Endothelial cell of umbilical vein (primary cell): ENCODE measurements at regions not wholly inside any gene's neighbourhood (a gene's known extent, or its start where the extent isn't known, plus 50 kb on each side); places are given as distances from the start of the nearest gene placed in this dataset.

Source experiments
- CTCF ChIP-seq, 2 donors: IDR thresholded peaks; 1 replicate in 1 of 2; 2 replicates in 1 of 2; pipeline ENCODE4 v1.5.1; 2011; ENCODE audit warnings: low read length in 2 of 2, mild to moderate bottlenecking in 2 of 2, moderate library complexity in 2 of 2, control low read depth in 1 of 2, inconsistent platforms in 1 of 2, low read depth in 1 of 2; ENCODE audit not compliant: insufficient read depth in 1 of 2; ENCODE audit errors: extremely low read depth in 1 of 2
- EZH2 ChIP-seq: IDR thresholded peaks from 2 replicates; pipeline ENCODE4 v1.6.1; 2012; ENCODE audit warnings: borderline replicate concordance, low read depth, mild to moderate bottlenecking, moderate library complexity, low read length, inconsistent platforms; ENCODE audit not compliant: severe bottlenecking
- FOS ChIP-seq: IDR thresholded peaks from 2 replicates; pipeline ENCODE4 v1.6.1; 2011; ENCODE audit warnings: mild to moderate bottlenecking, low read length, moderate library complexity, borderline replicate concordance; ENCODE audit not compliant: insufficient read depth
- MYC ChIP-seq: IDR thresholded peaks from one replicate; pipeline ENCODE4 v1.6.1; 2011; ENCODE audit warnings: mild to moderate bottlenecking, low read depth, low read length
- POLR2A ChIP-seq: IDR thresholded peaks from 2 replicates; pipeline ENCODE4 v1.6.1; 2012; ENCODE audit warnings: low read depth, mild to moderate bottlenecking, control low read depth, low read length
- POLR2AphosphoS5 ChIP-seq: IDR thresholded peaks from 2 replicates; pipeline ENCODE4 v1.6.1; 2012; ENCODE audit warnings: low read depth, mild to moderate bottlenecking, control low read depth, low read length, moderate library complexity; ENCODE audit not compliant: insufficient read depth

DNA sequence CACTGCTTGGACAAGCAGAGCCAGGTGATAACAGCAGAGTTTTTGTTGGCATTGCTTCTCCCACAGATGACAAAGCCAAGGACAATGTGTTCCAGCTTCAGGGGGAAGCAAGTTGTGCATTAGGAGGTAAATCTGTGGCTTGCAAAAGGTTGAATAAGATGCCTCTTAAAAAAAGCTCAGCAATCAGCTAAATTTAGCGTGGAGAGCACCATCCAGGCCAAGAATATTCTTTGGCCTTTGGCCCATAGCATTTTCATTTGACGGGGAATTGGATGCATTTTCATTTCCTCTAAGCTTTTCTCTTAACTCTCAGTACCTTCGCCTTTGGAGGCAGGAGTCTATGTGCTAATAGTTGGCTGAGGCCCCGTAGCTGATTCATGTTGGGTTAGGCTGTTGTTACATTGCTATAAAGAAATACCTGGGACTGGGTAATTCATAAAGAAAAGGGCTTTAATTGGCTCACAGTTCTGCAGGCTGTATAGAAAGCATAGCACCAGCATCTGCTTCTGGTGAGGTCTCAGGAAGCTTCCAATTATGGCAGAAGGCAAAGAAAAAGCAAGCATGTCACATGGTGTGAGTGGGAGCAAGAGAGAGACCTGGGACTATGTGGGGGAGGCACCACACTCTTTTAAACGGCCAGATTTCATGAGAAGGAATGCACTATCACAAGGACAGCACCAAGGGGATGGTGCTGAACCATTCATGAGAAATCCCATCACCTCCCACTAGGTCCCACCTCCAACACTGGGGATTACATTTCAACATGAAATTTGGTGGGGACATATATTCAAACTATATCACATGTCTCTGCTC is 350.1 kb upstream of the C11orf87 start:
- TF ChIP-seq CTCF (IDR thresholded peaks at IDR 0.05; ENCODE audit: extremely low read depth in 1 of 2, insufficient read depth in 1 of 2, low read depth in 1 of 2, low read length in 2 of 2) (no peak), POLR2AphosphoS5 (no peak), POLR2A (no peak), MYC (no peak), EZH2 (no peak), FOS (no peak)
